ENCODE measurements at regions not wholly inside any gene's neighbourhood (a gene's known extent, or its start where the extent isn't known, plus 50 kb on each side); places are given as distances from the start of the nearest gene placed in this dataset.

GRCh38 chr1:68828013-68828412 lies 331.1 kb upstream of the DEPDC1 start (continued):
- TF ChIP-seq HDAC2 (IDR thresholded peaks at IDR 0.05) (no peak), EHMT2 (IDR thresholded peaks at IDR 0.05; ENCODE audit: low read depth) (no peak)

- no peak for DNase-seq (ENCODE audit: low read depth in 1 of 2, low spot score in 1 of 2)
- Histone ChIP-seq H3K4me2 (no peak overlapping the region), H3K4me1 (no peaks in the 10 kb centered on the region), H3K9me3 (no peaks in the 10 kb centered on the region), H3K4me3 (no peak overlapping the region), H3K27ac (no peak overlapping the region)
- no peak for FAIRE-seq
- POLR2A ChIA-PET = no interaction called here
- no peak for TF ChIP-seq KDM1A (IDR thresholded peaks at IDR 0.05; ENCODE audit: low read depth)
- no peak for TF ChIP-seq PBX3 (IDR thresholded peaks at IDR 0.05)
- no peak for TF ChIP-seq GATA3 (IDR thresholded peaks at IDR 0.05; ENCODE audit: borderline replicate concordance)
- TF ChIP-seq RFX5 (IDR thresholded peaks at IDR 0.05) = no peak
- 0% methylated on average over 1 of the region's 1 CpG for WGBS (ENCODE audit: missing lambda C conversion rate)
- CTCF ChIA-PET = no interaction called here
- no peak for ATAC-seq
These were observed 334.4 kb upstream of the DEPDC1 start for GRCh38 chr1:68831281-68831680.

- Histone ChIP-seq H3K27ac (no peak overlapping the region), H3K4me3 (no peak overlapping the region), H3K4me1 (no peaks in the 10 kb centered on the region), H3K9me3 (no peaks in the 10 kb centered on the region), H3K4me2 (no peak overlapping the region)
- no peak for FAIRE-seq
- ChIA-PET POLR2A (no interaction called here), CTCF (no interaction called here)
- ATAC-seq = no peak
- DNase-seq (ENCODE audit: low read depth in 1 of 2, low spot score in 1 of 2) = no peak
- no peak for TF ChIP-seq TFCP2L1 (CRISPR knock-in tag; IDR thresholded peaks at IDR 0.05)
- no peak for TF ChIP-seq HDAC2 (IDR thresholded peaks at IDR 0.05)
- no peak for TF ChIP-seq E2F6 (IDR thresholded peaks at IDR 0.05; ENCODE audit: borderline replicate concordance, low read depth)
- TF ChIP-seq RCOR1 (IDR thresholded peaks at IDR 0.05; ENCODE audit: low read depth, low read length) = no peak
- TF ChIP-seq HOXB5 (CRISPR knock-in tag; IDR thresholded peaks at IDR 0.05) = no peak
- TF ChIP-seq FOSB (CRISPR knock-in tag; IDR thresholded peaks at IDR 0.05) = no peak
- TF ChIP-seq POLR2A (IDR thresholded peaks at IDR 0.05; ENCODE audit: low read length) = no peak
- TF ChIP-seq RNF2 (IDR thresholded peaks at IDR 0.05; ENCODE audit: borderline replicate concordance, low read depth) = no peak
- no peak for TF ChIP-seq MAFK (IDR thresholded peaks at IDR 0.05; ENCODE audit: partially characterized antibody)
- no peak for TF ChIP-seq HOXB13 (CRISPR knock-in tag; IDR thresholded peaks at IDR 0.05; ENCODE audit: low read depth)
- no peak for TF ChIP-seq BHLHE40 (IDR thresholded peaks at IDR 0.05; ENCODE audit: low read depth, low read length)
- no peak for TF ChIP-seq CBX2 (IDR thresholded peaks at IDR 0.05; ENCODE audit: borderline replicate concordance, low read depth)
- no peak for TF ChIP-seq CBX8 (IDR thresholded peaks at IDR 0.05)
- no peak for TF ChIP-seq EP300 (IDR thresholded peaks at IDR 0.05)
- TF ChIP-seq CHD2 (IDR thresholded peaks at IDR 0.05; ENCODE audit: low read length, partially characterized antibody) = no peak
- no peak for TF ChIP-seq REST (IDR thresholded peaks at IDR 0.05)
- no peak for TF ChIP-seq ZC3H11A (IDR thresholded peaks at IDR 0.05)
- TF ChIP-seq MYC (IDR thresholded peaks at IDR 0.05; ENCODE audit: borderline replicate concordance, low read length) = no peak
- no peak for TF ChIP-seq MAZ (IDR thresholded peaks at IDR 0.05; ENCODE audit: borderline replicate concordance, low read depth, low read length)
- WGBS (ENCODE audit: missing lambda C conversion rate) = 8% methylated on average over 3 of the region's 3 CpGs
These were observed 351.1 kb upstream of the DEPDC1 start for GRCh38 chr1:68848017-68848416.

Measured in A549 (cell line).